GM18909 (cell line): ENCODE measurements at regions not wholly inside any gene's neighbourhood (a gene's known extent, or its start where the extent isn't known, plus 50 kb on each side); places are given as distances from the start of the nearest gene placed in this dataset.

Experiments used
- ATAC-seq: cut with Tn5 transposase; IDR thresholded peaks from one replicate; pipeline ENCODE4 v1.9.1; 2021; ENCODE audit warnings: mild to moderate bottlenecking; ENCODE audit not compliant: unreplicated experiment, poor library complexity

DNA sequence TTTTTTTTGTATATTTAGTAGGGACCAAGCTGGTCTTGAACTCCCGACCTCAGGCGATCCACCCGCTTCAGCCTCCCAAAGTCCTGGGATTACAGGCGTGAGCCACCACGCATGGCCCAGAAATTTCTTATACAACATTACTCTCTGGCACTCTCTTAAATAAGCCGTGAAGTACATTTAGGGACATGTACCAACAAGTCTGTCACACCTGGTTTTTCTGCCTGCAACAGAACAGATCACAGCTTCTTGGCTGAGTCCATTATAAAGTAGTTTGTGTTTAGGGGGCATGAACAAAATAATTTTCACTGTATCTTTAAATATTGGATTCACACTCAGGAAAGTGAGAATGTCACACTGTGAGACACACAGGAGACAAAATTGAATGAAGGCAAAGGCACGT, 1567.3 kb downstream of the SLITRK5 start:
- ATAC-seq: no peak

DNA sequence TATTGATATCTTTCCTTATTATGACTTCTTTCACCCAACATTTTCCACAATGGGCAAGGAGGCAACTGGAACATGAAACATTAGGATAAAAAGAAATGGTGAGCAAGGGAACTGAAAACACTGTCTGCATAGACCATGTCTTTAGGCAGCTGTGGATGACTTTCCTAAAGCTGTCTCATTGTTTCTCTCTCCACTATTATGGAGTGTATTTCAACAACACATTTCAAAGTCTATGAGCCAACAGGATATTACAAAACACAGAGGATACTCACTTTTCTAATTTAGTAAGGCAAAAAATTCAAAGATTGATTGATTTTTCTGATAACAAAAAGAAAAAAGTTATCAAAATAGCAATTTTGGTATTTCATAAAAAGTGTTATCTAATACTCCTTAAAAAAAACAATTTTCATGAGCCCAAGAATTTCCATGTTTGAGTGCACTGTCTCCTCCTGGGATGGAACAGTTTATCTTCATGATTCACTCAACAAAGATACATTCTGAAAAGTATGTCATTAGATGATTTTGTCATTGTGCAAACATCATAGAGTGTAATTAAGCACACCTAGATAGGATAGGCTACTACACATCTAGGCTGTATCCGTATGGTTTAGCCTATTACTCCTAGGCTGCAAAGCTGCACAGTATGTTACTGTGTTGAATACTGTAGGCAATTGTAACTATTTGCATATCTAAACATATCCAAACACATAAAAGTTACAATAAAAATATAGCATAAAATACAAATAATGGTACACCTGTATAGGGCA, 1568.4 kb downstream of the SLITRK5 start:
- no peak for ATAC-seq

DNA sequence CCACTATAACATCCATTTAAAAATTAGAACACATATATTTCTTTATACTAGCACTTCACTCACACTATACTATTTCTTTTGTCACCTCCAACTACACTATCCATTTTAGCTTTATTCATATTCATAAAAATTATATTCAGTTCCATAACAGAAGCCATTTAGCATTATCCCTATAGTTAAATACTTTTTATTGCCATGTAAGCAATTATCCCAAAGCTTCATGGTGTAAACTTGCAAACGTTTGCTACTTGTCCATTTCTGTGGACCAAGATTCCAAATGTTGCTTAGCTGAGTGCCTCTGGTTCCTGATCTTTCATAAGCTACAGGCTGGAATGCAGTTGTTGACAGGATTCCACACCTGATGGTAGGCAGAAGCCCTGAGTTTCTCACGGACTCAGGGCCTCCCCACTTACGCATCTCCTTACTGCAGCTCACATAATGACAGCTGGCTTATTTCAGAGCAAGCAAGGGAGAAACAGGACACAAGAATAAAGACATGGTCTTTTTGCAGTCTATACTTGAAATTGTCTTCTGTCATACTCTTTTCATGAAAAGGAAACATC, 1584.8 kb downstream of the SLITRK5 start:
- no peak for ATAC-seq

DNA sequence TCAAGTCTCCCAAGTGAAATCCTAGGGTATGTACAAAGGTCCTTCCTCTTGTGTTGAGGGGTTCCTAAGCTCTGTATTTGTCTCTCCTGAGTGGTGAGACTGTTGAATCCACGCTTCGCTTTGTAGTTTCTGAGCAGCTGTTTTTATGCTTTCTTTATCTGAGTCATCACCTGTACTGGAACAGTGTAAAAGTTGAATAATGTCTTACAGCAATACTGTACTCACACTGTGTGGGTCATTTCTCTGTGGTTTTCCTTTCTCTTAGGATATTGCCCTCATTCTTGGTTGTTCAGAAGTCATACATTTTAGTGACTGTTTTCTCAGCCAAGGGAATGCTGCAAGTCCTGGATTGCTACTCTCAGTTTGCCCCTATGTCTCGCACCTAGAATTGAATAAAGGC, 1596.6 kb downstream of the SLITRK5 start:
- no peak for ATAC-seq

DNA sequence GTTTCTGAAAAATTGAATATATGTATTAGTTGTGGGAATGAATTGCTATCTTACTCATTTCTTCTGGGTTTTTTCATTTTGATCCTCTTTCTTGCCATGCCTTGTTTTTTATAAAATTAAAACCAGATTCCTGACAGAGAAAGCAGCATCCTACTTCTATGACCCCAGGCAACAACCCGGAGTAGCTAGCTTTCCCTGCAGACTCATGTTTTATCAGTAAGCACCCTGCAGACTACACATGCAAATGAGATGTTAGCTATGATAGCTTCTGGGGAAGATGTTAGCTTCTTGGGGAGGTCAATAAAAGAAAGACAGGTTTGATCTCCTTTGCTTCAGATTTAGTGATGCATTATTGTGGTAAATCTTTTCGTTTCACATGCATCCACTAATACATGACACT, 1598.6 kb downstream of the SLITRK5 start:
- no peak for ATAC-seq

DNA sequence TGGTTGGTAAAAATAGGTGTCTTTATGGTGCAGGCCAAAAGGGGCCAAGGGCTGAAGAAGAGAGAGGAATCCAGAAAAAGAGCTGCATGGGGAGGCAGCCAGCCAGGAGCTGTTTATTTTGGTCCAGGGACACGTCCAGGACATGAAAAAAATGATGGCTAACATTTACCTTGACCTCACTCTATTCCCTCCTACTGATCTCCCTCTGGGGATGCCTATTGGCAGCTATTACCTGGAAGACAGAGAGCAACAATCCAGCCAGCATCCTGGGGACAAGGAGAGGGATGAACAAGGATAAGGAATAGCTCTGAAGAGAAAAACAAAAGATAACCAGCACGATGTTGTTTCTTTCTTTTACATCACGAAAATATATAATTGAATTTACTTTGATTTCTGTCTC, 1599.6 kb downstream of the SLITRK5 start:
- no peak for ATAC-seq

DNA sequence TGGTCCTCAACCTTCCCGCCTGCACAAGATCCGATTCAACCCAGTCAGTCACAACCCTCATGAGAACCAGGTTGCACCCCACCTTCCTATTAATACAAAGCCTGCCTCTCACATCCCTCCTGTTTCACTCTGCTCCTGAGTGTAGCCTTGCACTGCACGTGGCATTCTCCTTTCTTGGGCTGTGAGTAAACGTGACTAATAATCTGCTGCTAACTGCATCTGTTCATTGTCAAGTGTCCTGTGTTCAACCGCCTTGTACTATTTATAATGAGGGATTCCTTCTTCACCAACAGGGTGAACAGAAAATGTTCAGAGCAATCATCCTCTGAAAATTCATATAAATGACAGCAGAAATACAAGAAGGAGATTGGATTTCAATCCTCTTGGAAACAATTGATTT, 1608.2 kb downstream of the SLITRK5 start:
- ATAC-seq: no peak

DNA sequence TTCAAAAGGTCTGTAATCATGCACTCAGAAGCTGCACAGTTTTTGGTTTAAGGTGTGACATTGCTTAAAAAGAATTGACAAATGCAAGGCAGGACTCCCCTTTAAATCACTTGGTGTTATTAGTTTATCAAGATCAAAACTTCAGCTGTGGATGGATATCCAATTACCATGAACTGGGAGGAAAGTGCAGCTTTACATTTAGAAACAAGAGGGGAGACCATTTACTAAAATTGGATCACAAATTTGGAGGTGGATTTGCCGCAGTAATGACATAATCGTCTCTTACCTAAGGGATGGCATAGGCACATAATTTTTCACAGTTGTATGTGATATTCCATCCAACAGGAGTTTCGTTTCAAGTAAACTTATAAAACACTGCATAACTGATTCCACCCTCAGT, 1610.2 kb downstream of the SLITRK5 start:
- no peak for ATAC-seq

DNA sequence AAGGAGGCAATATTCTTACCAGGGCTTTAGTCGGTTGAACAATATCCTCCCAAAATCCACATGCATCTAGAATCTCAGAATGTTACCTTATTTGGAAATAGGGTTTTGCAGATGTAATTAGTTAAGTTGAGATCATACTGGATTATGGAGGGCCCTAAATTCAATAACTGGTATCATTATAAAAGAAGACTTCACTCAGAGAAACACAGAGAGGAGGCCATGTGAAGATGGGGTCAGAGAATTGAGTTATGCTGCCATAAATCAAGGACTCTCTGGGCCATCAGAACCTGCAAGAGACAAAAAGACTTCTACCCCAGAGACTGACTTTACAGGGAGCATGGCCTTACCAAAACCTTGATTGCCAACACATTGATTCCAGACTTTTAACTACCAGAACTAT, 1611.1 kb downstream of the SLITRK5 start:
- ATAC-seq: no peak

DNA sequence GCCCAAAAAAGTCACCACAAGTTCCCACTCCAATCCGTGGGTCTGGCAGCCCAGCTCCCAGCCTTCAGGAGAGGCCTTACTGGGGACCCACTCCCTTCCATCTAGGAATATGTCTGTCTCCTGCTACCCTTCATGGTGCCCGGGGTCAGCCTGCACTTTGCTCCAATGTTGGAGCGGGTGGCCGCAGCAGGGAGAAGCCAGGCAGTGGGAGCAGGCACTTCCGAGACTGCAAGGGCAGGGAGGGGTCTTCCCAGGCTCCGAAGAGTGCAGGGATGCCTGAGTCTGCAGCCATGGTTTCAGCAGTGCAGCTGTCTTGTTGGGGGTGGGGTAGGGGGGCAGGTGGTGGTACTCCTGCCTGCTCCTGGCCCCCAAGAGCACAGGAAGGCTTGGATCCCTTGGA, 1616.2 kb downstream of the SLITRK5 start:
- no peak for ATAC-seq

DNA sequence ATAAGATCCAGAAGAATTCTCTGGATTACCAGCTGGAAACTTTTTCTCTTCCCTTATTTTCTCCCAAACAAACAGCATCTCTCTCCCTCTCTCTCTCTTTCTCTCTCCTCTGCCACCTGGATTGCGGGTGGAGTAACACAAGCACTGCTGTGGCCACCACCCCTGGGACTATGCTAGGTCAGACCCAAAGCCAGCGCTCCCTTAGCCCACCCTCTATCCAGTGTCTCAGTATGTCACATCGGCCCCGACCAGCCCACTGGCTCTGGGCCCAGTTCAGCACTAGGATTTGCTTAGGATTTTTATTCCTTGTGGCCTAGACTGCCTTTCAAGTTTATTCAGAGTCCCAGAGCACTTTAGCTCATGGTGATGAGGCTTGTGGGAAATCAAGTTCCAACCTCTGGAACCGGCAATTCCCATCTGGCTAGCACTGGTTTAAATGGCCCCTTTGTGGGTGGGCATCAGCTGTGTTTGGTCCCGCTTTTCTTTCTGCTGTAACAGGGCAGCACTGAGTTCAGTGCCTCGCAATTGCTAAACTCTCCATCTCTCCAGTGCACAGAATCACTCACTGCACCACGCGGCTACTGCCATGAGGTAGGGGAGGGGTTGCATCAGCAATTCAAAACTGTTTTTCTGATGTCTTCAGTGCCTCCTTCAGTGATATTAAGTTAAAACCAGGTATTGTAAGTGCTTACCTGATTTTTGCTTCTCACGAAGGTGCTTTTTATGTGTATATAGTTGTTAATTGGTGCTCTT, 1623.1 kb downstream of the SLITRK5 start:
- no peak for ATAC-seq

DNA sequence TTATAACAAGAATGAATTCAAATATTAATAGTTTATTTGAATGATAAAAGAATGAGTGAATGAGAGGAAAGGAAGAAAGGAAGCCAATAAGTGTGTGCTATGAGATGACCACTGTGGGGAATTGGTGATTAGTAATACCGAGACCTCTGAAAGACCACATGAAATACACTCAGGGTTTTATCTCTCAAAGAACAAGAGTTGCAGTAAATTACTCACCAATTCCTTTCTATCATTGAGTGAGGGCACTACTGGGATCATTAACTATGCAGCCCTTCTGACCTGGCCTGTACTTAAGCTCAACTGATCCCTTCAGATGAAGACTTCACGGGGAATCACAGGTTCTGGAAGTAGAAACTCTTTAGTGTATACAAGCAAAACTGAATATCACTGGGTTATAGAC, 1636.1 kb downstream of the SLITRK5 start:
- no peak for ATAC-seq

DNA sequence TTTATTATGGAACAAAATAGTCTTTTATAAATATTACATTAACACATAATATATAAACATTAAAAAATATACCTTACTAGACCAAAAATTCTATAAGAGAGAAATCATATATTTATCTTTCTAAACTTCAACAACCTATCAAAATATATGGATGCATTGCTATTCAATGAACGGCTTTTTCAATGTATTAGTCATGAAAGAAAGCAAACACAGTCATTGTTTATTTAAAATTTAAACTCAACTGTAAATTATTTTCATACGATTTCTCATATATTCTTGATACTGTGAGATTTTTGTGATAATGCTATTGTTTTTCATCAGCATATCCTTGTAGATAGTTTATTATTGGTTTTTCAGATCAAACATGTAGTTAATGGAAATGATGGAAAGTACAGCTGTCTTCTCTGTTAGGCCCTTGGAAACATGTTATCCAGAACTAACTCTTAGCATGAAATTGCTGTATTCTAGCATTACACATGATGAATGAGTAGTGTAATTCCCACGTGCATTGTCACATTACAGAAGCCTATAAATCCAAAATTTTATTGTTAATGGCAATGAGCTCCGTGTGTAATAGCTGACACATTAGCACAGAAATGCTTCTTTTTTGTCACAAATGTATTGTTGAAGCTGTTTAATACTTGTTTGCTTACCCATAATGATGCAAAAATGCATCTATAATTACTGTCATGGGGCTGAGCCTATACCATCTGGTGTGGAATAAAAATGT, 1639.9 kb downstream of the SLITRK5 start:
- no peak for ATAC-seq

DNA sequence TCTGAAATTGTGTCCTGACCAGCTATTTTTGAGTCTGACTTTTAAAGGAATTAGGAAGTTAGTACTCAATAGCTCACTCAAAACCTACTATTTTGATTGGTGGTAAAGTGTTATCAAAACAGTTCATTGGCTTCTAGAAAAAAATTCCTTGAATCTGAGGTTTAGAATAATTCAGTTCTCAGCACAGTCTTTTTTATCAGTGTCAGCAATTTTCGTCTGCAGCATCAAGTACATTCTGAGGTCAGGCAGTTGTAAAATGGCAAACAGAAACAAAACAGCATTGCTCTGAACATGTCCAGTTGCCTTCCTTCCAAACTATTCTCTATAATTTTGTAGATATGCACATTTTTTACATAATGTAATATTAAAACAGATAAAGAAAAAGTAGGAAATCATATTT, 1644.1 kb downstream of the SLITRK5 start:
- ATAC-seq: no peak

DNA sequence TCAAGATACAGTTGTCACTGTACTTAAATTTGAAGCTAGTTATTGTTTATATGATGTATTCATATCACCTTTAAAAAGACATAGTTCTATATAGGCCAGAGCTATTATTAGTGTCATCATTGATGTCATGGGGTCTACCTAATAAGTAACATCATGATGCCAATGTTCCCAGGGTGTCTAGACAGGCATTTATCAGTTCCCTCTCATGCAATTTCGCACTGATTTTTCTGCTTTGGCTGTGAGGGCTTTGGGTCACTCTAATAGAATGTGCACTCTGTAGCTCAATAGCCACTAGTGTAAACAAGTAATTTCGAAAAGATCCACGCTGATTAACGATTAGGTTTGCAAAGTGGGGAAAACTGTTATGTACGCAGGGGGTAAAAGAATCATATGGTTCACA, 1651.3 kb downstream of the SLITRK5 start:
- no peak for ATAC-seq

DNA sequence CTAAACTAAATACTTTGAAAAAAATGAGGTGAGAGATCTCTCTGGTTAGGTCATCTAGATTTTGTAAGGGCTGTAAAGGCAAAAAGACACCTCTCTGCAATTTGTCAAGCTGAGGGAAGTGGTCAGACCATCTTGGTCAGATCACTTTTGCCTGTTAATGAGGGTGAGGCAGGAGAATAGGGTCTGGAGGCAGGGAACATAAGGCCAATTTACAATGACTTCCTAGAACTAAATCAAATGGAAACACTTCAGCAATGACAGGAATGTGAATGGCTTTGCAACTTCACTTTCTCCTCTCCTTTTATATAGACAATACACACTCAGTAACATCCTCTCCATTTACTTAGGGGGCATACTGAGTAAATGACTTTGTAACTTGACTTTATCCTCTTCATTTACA, 1653.4 kb downstream of the SLITRK5 start:
- no peak for ATAC-seq

DNA sequence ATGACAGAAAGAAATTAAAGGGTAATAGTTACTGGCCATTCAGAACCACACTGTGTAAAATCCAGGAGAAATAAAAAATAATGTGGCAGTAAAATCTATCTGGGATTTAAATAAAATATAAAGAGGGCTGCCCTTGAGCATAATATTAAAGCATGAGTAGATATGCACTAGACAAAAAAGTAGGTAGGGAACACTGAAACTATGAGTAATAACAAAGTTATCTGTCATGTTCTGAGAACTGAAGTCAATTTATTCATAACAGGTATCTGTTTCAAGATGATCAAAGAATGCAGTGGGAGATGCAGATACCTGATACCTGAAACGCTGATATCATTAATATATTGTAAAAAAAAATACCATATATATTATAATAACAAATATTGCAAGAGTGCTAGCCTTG, 1672.0 kb downstream of the SLITRK5 start:
- no peak for ATAC-seq

DNA sequence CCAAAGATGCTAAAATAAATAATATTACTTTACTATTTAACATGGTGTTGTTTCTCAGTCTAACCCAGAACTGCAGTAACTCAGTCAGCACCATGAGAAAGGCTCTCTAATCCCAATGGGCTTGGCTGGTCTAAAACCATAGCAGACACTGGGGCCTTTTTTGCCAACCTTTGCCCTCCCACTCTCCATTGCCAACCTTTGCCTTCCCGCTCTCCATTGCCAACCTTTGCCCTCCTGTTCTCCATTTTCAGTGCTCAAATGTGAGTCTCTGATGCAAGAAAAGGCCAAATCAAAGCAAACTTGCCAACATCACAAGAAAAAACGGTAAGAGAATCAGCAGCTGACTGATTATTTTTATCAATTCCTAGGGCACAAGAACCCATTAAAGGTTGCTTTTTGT, 1681.2 kb downstream of the SLITRK5 start:
- no peak for ATAC-seq

DNA sequence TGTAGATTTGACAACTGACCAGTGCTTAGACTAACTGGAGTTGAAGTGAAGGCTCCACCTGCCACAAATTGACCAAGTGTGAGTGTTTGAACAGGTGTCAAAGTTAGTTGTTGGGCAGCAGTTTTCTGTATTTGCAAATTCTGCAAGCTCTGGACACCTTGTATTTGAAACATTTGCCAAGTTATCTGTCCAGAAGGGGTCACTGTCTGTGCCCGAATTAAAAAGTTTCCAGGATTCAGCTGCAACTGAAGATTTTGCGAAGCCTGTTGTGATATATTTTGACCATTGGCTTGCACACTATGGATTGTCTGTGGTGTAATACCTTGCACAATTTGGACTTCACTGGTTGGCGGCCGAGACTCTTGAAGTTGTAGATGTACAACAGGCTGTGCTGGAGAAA, 1690.7 kb downstream of the SLITRK5 start:
- ATAC-seq: no peak

DNA sequence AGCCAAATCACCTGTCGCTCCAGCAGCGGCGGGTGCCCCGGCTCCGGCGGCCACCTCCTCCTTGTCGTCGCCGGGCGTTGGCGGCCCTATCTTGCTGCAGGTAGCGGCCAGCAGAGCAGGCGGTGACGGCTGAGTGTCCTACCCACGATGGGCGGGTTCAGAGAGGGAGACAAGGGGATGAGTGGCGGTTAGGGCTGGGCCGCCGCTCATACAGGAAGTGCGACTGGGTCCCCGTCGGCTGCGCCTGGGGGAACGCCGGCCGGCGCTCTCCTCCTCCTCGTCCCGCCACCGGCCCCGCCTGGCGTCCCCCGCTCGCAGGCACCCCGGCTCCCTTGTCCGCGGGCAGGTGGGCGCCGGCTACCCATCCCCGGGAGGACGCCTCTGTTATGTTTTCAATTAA, 1692.0 kb downstream of the SLITRK5 start:
- no peak for ATAC-seq

DNA sequence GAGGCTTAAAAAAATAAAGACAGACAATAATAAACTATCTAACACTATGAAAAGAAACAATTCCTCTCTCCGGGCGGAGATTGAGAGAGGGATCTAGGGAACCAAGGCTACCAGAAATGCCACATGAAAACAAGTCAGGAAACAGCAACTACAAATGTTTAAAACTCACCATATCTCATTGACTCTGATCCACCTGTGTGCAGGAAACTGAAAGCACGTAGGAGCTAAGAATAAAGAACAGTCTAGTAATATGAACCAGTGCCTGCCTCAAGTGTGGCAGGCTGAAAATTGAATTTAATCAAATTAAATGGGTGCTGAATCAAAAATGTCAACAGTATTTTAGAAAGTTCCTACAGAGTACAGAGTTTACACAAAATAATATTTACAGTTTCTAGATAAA, 1701.0 kb downstream of the SLITRK5 start:
- no peak for ATAC-seq
